HFF-Myc (cell line): ENCODE measurements at regions not wholly inside any gene's neighbourhood (a gene's known extent, or its start where the extent isn't known, plus 50 kb on each side); places are given as distances from the start of the nearest gene placed in this dataset.

ENCODE experiments used
- DNase-seq: peaks from one replicate; pipeline ENCODE4 v3.0.0-alpha.2; 2011; ENCODE audit warnings: low read depth; ENCODE audit errors: extremely low read depth
- H3K4me3 ChIP-seq: replicated peaks from 2 replicates; pipeline ENCODE4 v1.5.1; 2011; ENCODE audit warnings: low read depth, mild to moderate bottlenecking, control low read depth, low read length
- TF ChIP-seq, protein P1 (sequence below): IDR thresholded peaks from 2 replicates; pipeline ENCODE4 v1.5.1; 2012; ENCODE audit warnings: mild to moderate bottlenecking, low read depth, low read length, control low read depth; ENCODE audit errors: missing control alignments

DNA sequence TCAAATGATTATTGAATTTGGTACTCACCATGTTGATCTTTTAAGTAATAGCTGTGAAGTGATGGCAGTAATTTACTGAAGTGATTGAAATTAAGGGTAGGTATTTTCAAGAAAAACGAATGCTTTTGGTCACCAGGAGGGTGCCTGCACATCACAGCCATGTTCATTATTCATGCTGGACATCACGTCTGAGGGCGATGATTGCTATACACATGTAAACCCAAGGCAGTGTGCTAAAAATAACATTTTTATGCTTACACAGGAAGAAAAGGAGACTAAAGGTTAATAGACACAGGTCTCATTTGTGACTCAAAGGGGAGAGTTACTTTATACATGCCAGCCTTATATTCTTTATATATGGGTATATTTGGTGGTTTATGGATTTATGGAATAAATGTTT, 1146.0 kb downstream of the NLGN4X start:
- TF ChIP-seq, protein P1, sequence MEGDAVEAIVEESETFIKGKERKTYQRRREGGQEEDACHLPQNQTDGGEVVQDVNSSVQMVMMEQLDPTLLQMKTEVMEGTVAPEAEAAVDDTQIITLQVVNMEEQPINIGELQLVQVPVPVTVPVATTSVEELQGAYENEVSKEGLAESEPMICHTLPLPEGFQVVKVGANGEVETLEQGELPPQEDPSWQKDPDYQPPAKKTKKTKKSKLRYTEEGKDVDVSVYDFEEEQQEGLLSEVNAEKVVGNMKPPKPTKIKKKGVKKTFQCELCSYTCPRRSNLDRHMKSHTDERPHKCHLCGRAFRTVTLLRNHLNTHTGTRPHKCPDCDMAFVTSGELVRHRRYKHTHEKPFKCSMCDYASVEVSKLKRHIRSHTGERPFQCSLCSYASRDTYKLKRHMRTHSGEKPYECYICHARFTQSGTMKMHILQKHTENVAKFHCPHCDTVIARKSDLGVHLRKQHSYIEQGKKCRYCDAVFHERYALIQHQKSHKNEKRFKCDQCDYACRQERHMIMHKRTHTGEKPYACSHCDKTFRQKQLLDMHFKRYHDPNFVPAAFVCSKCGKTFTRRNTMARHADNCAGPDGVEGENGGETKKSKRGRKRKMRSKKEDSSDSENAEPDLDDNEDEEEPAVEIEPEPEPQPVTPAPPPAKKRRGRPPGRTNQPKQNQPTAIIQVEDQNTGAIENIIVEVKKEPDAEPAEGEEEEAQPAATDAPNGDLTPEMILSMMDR = no peak

DNA sequence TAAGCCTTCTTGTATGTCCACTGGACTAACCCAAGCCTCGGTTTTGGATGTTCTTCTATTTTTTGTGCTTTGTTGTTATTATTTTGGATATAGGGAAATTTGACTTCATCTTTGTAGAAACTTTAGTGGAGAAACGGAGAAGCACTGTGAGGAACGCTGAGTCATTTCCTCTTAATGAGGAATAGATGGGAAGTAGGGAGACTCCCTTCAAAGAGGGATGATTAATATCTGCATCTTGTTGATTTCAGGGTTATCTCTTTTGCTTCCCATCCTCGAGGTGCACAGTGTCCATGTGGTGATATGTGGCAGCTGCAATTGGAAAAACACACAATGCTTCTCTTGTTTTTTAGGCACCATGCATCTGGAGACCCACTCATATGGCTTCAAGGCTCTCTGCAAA, 1147.9 kb downstream of the NLGN4X start:
- TF ChIP-seq, protein P1 = no peak
- H3K4me3 ChIP-seq = no peak overlapping the region
- DNase-seq = no peak

More for the DNA sequence above, 1146.0 kb downstream of the NLGN4X start:
- no peak overlapping the region for H3K4me3 ChIP-seq
- DNase-seq = no peak

DNA sequence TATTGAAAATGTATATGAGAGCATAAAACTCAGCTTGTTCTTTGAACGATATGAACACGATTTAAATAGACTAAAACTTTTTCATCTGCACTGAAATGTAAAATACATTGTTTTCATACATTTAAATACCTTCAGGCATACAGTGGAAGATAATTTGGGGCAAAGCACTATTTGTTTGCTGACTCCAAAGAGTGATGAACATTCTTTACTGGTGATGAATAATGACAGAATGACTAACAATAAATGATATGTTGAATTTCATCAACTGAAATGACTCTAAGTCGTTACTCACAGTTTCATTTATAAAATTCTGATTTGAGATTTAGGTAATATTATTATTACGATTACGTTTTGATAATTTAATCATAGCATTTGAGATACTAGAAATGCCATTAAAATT, 1160.1 kb downstream of the NLGN4X start:
- H3K4me3 ChIP-seq = no peak overlapping the region
- TF ChIP-seq, protein P1 = no peak
- no peak for DNase-seq

DNA sequence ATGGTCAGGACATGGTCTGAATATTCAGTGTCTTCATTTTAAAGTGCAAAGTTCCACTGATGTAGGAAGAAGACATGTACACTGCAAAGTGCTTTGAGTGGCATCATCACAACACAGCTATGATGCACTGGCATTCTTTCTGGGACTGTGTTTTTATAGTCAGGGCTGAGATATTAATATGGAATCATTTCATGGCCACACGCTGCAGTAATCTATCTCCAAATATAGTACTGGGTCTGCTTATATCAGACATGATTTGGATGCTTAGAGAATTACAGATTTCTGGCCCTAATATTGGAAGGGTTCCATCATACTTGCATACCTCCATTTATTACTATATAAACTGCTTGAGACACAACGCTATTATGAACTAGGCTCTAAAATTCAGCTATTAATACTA, 1170.9 kb downstream of the NLGN4X start:
- no peak for DNase-seq
- no peak overlapping the region for H3K4me3 ChIP-seq
- TF ChIP-seq, protein P1 = no peak

DNA sequence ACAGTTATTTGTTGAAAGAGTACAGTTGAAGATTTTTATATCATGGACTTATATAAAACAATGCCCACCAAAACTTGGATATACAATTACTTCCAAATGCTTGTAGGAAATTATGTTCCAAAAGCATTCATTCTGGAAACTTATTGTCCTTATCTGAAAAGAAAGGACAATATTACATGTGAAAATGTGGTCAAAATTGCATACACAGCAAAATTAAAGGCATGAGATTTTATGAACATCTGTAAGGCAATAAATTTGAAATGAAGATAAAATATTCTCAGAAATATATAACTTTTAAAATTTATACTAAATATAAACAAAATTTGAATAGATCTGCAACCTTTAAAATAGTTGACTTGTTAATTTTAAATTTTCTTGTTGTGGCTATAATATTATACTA, 1173.8 kb downstream of the NLGN4X start:
- TF ChIP-seq, protein P1 = no peak
- DNase-seq = no peak
- no peak overlapping the region for H3K4me3 ChIP-seq

DNA sequence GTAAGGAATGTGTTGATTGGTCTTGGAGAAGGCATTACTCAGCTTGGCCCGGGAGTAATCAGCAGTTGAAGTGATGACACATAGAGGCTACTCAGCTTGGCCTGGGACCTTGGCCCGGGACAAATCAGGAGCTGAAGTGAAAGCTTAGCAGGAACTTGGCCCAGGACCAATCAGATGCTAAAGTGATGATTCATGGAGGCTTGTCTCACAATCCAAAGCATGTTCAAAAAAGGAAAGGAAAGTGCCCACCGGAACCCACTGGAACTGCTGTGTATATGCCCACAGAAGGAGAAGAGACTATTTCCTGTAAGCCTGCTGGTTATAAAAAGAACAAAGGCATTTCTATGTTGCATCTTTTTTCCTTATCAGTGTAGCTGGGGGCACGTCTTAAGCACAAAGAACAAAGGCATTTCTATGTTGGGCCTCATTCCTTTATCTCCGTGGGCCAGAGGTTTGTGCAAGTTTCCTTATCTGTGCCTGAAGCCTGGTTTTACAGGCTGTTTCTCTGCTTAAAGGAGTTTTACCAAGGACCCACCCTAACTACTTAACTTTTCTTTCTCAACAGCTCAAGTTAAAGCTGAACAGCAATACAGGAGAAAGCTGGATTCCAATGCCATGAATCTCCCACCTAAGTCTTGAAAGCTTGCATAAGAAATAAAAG, 1176.7 kb downstream of the NLGN4X start:
- TF ChIP-seq, protein P1 = no peak
- no peak for DNase-seq
- H3K4me3 ChIP-seq = no peak overlapping the region

DNA sequence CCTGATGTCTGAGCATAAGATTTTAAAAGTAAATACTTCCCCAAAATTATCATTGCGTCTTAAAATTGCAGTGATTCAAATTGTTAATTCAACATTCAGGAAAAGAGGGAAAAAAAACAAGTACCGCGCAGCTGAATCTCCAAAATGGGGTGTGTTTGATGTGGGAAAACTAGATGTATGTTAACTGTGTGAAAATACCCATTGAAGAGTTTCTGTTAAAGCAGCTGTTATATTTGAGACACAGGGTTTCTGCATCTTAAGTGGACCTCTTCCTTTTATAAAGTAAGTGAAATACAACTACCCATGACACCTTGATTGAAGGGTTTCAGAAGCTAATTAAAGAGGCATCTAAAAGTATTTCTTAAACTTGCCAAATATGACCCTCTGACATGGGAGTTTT, 1186.1 kb downstream of the NLGN4X start:
- TF ChIP-seq, protein P1 = no peak
- DNase-seq = no peak

More for the DNA sequence above, 1186.1 kb downstream of the NLGN4X start:
- H3K4me3 ChIP-seq = no peak overlapping the region
